Thyroid gland (tissue), 4 donors: ENCODE measurements at regions not wholly inside any gene's neighbourhood (a gene's known extent, or its start where the extent isn't known, plus 50 kb on each side); places are given as distances from the start of the nearest gene placed in this dataset.

ENCODE experiments used
- DNase-seq, 2 donors: peaks; one replicate each; pipeline ENCODE4 v3.0.0-alpha.2; 2019
- H3K27ac ChIP-seq, 3 donors: fragments of 200-600 bp; sonication (generic); 1 replicate in 2 of 3; 2 replicates in 1 of 3; pipeline ENCODE4 v1.5.1; 2016 to 2019; ENCODE audit warnings: mild to moderate bottlenecking in 1 of 3, moderate library complexity in 1 of 3
- H3K27me3 ChIP-seq: fragments of 200-600 bp; sonication (generic); one replicate; pipeline ENCODE4 v1.5.1; 2019
- H3K36me3 ChIP-seq, 2 donors: fragments of 200-600 bp; sonication (generic); one replicate each; pipeline ENCODE4 v1.5.1; 2016 to 2019
- H3K4me1 ChIP-seq, 2 donors: fragments of 200-600 bp; sonication (generic); one replicate each; pipeline ENCODE4 v1.5.1; 2017 to 2019
- H3K4me3 ChIP-seq, 3 donors: fragments of 200-600 bp; sonication (generic); replicated peaks in 1 of 3; 1 replicate in 2 of 3; 2 replicates in 1 of 3; pipeline ENCODE4 v1.5.1; 2016; ENCODE audit warnings: mild to moderate bottlenecking in 1 of 3
- H3K9me3 ChIP-seq: fragments of 200-600 bp; sonication (generic); one replicate; pipeline ENCODE4 v1.5.1; 2017
- CTCF ChIP-seq, 6 experiments: fragments of 200-600 bp in 3 of 6; fragments of 450-650 bp in 3 of 6; sonication (generic) in 3 of 6; IDR thresholded peaks; one replicate each; pipeline ENCODE4 v1.5.1; 2016 to 2019; ENCODE audit warnings: antibody characterized with exemption in 6 of 6, mild to moderate bottlenecking in 2 of 6, inconsistent platforms in 1 of 6, moderate library complexity in 1 of 6
- POLR2A ChIP-seq, 2 donors: fragments of 450-650 bp; IDR thresholded peaks; one replicate each; pipeline ENCODE4 v1.6.1; 2017; ENCODE audit warnings: antibody characterized with exemption in 2 of 2, mild to moderate bottlenecking in 2 of 2, moderate library complexity in 1 of 2
- WGBS, 2 donors: methylation state at CpG; one replicate each; pipeline ENCODE4 v1.1.5; 2017; 5-methylcytosine and 5-hydroxymethylcytosine counted together
- intact Hi-C: fragments of 100-400 bp; cut with DNase I; formaldehyde crosslinking; loops from one replicate; pipeline ENCODE4 v1.15.1; 2023

- 86 to 89% methylated on average over 1 of the region's 1 CpG for WGBS, 2 donors
- Histone ChIP-seq H3K4me3 (no peak overlapping the region), H3K36me3 (no peaks in the 10 kb centered on the region), H3K4me1 (no peaks in the 10 kb centered on the region), H3K27me3 (no peaks in the 10 kb centered on the region), H3K27ac (no peak overlapping the region), H3K9me3 (no peaks in the 10 kb centered on the region)
- TF ChIP-seq CTCF (IDR thresholded peaks at IDR 0.05), result no peak
- TF ChIP-seq POLR2A (IDR thresholded peaks at IDR 0.05), result no peak
- no peak for DNase-seq
- intact Hi-C loops, result no loop called here
These were observed 209.1 kb upstream of the RBMS1 start for GRCh38 chr2:160702754-160703153.

- Histone ChIP-seq H3K9me3 (no peaks in the 10 kb centered on the region), H3K27ac (no peak overlapping the region), H3K4me3 (no peak overlapping the region), H3K36me3 (no peaks in the 10 kb centered on the region), H3K27me3 (no peaks in the 10 kb centered on the region), H3K4me1 (no peaks in the 10 kb centered on the region)
- intact Hi-C loops, result no loop called here
- WGBS, 2 donors, result 52 to 59% methylated on average over 8 of the region's 8 CpGs
- TF ChIP-seq POLR2A (IDR thresholded peaks at IDR 0.05), result no peak
- TF ChIP-seq CTCF (IDR thresholded peaks at IDR 0.05), result no peak
- no peak for DNase-seq
These were observed 210.3 kb upstream of the RBMS1 start for GRCh38 chr2:160703648-160704585.

- TF ChIP-seq POLR2A (IDR thresholded peaks at IDR 0.05), result no peak
- TF ChIP-seq CTCF (IDR thresholded peaks at IDR 0.05), result no peak
- Histone ChIP-seq H3K9me3 (no peaks in the 10 kb centered on the region), H3K4me3 (no peak overlapping the region), H3K36me3 (no peaks in the 10 kb centered on the region), H3K4me1 (no peaks in the 10 kb centered on the region), H3K27ac (no peak overlapping the region), H3K27me3 (no peaks in the 10 kb centered on the region)
- DNase-seq, result no peak
- 92 to 98% methylated on average over 2 of the region's 2 CpGs for WGBS, 2 donors
- intact Hi-C loops, result no loop called here
These were observed 221.8 kb upstream of the RBMS1 start for GRCh38 chr2:160715428-160715827.

GRCh38 chr2:160719116-160719515 is 225.5 kb upstream of the RBMS1 start:
- no peaks in the 10 kb centered on the region for H3K4me1 ChIP-seq
- TF ChIP-seq CTCF (IDR thresholded peaks at IDR 0.05) (no peak), POLR2A (IDR thresholded peaks at IDR 0.05) (no peak)
- intact Hi-C loops, result no loop called here
- no peaks in the 10 kb centered on the region for H3K36me3 ChIP-seq
- WGBS, 2 donors, result 49 to 77% methylated on average over 3 of the region's 3 CpGs
- DNase-seq, result no peak
- no peak overlapping the region for H3K27ac ChIP-seq
- H3K9me3 ChIP-seq, result no peaks in the 10 kb centered on the region
- H3K27me3 ChIP-seq, result no peaks in the 10 kb centered on the region
- H3K4me3 ChIP-seq, result no peak overlapping the region

- Histone ChIP-seq H3K9me3 (no peaks in the 10 kb centered on the region), H3K4me1 (no peaks in the 10 kb centered on the region), H3K27ac (no peak overlapping the region), H3K27me3 (no peaks in the 10 kb centered on the region), H3K4me3 (no peak overlapping the region), H3K36me3 (no peaks in the 10 kb centered on the region)
- TF ChIP-seq CTCF (IDR thresholded peaks at IDR 0.05), result no peak
- no peak for TF ChIP-seq POLR2A (IDR thresholded peaks at IDR 0.05)
- 93 to 94% methylated on average over 1 of the region's 1 CpG for WGBS, 2 donors
- no peak for DNase-seq
- intact Hi-C loops, result no loop called here
These were observed 226.5 kb upstream of the RBMS1 start for GRCh38 chr2:160720098-160720497.
